Dermis blood vessel endothelial cell (primary cell): ENCODE measurements at regions not wholly inside any gene's neighbourhood (a gene's known extent, or its start where the extent isn't known, plus 50 kb on each side); places are given as distances from the start of the nearest gene placed in this dataset.

ENCODE experiments used
- DNase-seq: peaks from one replicate; pipeline ENCODE4 v3.0.0; 2010

DNA sequence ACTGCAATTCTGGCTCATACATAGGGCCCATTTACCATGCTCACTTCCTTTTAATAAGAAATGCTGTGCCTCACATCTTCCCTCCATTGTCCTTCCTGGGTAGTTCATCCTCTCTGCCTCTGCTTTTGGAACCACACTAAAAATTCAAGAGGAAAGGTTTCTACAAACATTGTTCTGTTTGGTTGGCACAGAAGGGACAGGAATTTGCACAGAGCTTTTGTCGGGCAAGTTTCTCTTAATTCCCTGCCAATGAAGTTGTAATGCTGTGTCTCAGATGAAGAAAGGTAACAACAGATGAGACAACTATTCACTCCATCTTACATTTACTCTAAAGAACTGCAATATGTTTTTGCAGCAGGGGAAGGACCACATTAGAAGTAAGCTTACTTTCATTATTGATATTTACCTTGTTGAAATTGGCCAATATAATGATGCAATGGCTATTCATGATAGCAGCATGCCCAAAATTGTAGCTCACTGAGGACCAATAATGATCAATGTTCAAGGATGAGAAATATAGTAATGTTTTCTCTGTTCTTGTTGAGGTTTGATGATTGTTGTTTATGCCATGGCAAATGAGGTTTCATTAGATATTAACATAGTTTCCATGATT is 82.5 kb upstream of the HMHB1 start:
- DNase-seq, result no peak

DNA sequence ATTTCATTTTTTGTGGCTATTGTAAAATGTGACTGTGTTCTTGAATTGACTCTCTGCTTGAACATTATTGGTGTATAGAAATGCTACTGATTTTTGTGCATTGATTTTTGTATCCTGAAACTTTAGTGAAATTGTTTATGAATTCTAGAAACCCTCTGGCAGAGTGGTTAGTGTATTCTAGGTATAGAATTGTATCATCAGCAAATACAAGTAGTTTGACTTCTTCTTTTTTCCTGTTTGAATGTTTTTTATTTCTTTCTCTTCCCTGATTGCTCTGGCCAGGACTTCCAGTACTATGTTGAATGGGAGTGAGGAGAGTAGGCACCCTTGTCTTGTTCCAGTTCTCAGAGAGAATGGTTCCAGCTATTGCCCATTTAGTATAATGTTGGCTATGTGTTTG is 88.8 kb upstream of the HMHB1 start:
- no peak for DNase-seq

DNA sequence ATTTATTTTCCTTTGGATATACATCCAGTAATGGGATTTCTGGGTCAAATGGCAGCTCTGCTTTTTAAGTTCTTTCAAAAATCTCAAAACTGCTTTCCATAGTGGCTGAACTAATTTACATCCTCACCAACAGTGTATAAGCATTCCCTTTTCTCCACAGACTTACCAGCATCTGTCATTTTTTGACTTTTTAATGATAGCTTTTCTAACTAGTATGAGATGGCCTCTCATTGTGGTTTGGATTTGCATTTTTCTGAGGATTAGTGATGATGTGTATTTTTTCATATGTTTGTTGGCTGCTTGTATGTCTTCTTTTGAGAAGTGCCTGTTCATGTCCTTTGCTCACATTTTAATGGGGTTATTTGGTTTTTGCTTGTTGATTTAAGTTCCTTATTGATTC is 90.0 kb upstream of the HMHB1 start:
- DNase-seq, result no peak

GRCh38 chr5:143720689-143721088 is 91.3 kb upstream of the HMHB1 start:
- no peak for DNase-seq

DNA sequence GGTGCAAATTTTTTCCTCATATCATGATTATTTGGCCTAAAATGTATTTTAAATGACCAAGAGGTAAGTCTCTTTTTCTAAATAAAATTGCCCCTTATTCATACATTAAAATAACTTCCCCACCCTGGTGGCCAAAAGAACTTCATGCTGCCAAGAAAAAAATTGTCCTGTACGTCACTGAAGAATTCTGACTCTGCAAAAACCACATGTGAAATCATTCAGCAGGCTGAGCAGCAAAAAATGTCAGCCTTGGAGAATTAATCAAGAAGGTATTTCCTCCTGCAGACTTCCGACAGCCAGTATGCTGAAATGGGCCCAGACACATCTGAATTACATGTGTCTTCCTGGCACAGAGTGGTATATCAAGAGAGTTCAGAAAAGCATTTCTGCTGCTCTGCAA is 94.6 kb upstream of the HMHB1 start:
- peak; percentile 30 for DNase-seq

DNA sequence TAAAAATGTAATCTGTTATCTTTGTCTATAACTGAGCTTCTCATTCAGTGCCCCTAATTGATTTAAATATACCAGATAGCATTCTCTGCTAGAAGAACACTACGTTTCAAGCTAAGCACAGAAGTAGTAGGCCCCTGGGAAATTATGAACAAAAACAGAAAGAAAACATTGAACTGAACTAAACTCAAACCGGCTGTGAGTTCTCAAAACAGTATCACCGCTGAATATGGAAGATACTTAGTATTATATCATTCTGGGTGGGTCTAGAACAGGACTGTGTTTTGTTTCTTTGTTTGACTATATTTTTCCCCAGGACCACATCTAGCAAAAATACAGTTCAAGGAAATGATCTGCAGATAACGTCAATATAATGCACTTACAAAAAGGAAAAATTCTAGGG is 95.1 kb upstream of the HMHB1 start:
- DNase-seq, result no peak

DNA sequence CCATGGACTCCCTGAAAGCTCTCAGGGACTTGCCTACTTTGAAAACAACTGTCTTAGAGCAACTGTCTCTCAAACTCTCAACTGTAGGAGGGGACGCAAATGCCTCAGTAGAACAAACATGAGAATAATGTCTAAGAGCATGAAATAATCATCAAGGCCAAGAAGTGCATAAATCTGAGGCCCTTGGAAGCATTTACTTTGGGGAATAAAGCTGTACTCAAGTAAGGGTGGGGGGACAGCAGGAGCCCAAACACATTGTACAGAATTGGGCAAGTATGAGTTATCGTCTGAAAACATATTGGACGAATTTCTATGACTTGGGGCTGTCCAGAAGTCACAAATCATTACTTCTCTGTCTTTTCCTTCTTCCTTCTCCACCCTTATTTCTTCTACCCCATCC is 96.3 kb upstream of the HMHB1 start:
- no peak for DNase-seq

- DNase-seq, result no peak
Observed at GRCh38 chr5:143714629-143715028, 97.3 kb upstream of the HMHB1 start.

DNA sequence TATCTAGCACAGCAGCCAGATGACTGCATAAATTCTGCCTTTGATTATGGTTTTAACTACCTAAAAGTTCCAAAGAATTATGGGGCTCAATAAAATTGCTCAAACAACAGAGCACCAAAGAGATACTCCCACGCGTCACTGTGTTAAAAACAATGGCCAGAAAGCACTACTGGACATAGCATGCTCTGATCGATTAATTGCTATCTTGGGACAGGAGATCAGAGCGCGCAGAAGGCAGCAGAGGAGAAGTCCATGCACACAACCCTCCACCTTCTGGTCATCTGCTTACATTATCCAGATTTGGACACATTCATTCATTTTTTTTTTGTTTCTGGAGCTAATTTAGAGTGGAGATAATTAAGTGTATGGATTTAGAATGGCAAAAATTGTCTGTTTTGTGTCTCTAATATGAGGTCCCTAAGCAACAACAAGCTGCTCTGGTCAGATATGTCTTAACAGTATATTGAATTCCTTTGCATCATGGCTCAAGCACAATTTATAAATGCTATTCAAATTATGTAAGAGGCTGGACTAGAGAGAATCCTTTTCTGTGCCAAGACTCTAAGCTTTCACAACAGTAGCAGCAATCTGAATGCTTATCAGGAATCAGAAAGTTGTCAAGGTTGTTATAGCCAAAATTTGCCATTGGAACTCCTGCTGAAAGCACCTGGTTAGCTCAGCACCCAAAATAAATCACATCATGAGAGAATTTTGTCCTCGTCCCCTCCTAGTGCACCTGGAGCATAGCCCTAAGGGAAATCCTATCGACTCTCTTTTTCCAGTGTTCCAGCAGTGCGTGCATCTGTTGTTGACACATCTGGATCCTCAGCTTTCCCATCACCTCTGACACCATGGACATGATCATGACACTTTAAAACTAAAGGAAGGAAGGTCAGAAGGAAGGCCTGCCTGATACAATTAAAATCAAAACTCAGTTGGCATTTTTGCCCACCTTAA is 98.6 kb upstream of the HMHB1 start:
- DNase-seq, result no peak

DNA sequence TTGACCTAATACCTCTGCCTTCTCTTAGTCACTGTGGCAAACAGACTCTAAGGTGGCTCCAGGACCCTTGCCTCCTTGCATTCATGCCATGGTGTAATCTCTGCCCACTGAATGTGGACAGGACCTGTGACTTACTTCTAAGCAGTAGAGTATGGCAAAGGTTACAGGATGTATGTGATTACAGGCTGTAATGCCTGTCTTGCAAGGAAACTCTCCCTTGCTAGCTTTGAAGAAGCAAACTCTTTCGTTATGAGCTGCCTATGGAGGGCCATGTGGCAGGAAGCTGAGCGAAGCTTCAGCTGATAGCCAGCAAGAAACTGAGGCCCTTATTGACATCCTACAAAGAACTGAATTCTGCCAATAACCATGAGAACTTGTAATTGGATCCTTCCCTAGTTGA is 103.3 kb upstream of the HMHB1 start:
- no peak for DNase-seq

- DNase-seq, result no peak
Observed at GRCh38 chr5:143707806-143708205, 104.2 kb upstream of the HMHB1 start.

DNA sequence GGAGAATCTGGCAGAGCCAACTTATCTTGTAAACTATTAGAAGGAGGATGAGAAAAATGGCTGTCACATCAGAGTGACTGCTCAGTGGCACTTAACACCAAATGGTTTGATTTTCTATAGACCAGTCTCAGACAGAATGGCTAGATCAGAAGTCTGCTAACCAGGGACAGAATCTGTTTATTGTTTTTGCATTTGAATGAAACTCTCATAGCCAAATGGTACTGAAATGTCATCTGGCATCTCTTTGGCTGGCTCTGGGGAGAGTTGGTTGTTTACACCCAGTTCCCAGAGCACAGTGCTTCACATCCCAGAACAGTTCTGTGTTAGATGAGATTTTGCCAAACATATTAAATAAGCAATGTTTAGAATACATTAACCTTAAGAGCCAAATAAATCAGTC is 106.6 kb upstream of the HMHB1 start:
- DNase-seq, result no peak

DNA sequence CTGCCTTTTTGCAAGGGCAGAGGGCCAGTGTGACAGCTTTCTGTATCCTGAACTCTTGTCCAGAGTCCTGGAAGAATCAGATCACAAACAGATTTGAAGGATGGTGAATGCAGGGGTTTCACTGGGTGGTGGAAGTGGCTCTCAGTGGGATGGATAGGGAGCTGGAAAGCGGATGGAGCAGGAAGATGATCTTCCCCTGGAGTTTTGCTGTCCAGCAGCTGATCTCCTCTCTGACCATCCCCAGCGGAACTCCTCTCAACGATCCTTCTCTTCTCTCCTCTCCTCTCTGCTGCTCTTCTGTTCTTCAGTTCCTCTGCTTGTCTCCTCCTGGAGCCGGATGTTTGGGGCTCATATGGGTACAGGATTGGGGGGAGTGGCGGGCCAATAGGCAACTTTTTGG is 108.3 kb upstream of the HMHB1 start:
- DNase-seq, result no peak

- DNase-seq, result no peak
Observed at GRCh38 chr5:143701493-143701892, 110.5 kb upstream of the HMHB1 start.

DNA sequence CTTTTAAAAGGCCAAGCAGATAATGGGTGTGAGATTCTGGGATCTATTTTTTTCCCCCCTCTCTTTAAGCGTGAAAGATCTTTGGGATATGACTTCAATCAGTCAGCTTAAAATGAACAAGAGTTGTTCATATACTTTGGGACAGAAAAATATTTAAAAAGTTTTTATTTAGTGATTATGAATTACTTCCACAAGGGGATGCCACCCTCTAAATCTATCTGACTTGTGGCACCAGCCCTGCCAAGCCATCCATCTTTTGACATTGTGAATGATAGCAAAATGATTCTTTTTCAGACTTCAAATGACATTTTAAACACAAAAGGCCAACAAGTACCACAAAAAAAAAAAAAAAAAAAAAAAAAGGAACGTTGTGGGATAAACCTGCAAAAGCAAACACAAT is 111.0 kb upstream of the HMHB1 start:
- DNase-seq, result no peak

- DNase-seq, result no peak
Observed at GRCh38 chr5:143699121-143699520, 112.8 kb upstream of the HMHB1 start.

- DNase-seq, result no peak
Observed at GRCh38 chr5:143698574-143698973, 113.4 kb upstream of the HMHB1 start.

DNA sequence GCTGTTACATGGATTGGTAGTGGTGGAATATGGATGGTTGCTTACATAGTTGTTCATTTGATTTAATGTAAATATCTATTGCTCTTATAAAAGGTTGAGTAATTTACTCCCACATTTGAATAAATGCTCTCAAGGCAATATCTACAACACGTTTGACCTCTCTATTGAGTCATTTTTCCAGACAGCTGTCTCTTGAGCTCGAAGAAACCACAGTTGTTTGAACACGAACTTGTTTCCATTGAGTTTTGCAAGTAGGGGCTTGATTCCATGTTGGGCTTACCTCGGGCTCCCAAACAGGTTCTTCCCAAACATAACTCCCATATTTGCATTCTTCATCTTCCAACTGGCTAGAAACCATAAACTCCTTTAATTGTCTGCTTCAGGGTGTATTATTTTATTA is 115.0 kb upstream of the HMHB1 start:
- no peak for DNase-seq

DNA sequence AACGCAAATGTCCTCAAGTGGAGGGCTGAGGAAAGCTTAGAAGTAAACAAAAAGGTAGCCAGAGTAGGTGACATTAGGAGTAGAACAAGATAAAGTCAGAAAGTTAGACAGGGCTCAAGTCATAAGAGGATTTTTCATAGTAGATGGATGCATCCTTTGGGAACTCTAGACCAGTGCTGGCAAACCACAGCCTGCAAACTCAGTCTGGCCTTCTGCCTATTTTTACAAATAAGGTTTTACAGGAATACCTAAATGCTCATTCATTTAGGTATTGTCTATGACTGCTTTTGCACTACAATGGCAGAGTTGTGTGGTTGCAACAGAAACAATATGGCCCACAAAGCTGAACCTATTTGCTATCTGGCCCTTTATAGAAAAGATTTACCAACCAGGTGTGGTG is 116.0 kb upstream of the HMHB1 start:
- DNase-seq, result no peak

DNA sequence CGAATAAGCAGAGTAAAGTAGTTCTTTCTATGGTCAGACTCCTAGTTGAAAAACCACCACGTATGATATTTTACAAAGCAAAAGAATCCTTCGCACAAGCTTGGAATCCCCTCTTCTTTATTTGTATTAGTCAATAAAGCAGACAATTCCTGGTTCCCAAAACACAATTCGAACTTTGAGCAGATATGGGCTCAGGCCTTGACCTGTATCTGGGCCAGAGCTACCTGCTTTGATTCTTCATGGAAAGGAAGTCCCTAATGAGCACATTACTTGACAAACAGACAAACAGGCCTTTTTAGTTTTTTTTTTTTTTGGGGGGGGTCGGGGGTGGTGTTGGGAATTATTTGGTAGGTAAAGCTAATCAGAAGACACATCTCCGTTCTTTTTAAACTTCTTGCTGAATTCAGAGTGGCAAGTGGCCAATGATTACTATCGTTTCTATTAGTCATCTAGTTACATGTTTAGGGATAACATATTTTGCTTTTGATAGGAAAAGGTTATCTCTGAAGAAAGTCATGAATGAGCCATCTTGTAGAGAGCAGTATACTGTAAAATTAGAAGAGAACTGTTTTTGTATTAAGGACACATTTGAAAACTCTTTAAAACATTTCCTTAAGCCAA is 116.6 kb upstream of the HMHB1 start:
- DNase-seq, result no peak

- no peak for DNase-seq
Observed at GRCh38 chr5:143694357-143694756, 117.6 kb upstream of the HMHB1 start.

GRCh38 chr5:143693651-143694252 is 118.2 kb upstream of the HMHB1 start:
- no peak for DNase-seq

DNA sequence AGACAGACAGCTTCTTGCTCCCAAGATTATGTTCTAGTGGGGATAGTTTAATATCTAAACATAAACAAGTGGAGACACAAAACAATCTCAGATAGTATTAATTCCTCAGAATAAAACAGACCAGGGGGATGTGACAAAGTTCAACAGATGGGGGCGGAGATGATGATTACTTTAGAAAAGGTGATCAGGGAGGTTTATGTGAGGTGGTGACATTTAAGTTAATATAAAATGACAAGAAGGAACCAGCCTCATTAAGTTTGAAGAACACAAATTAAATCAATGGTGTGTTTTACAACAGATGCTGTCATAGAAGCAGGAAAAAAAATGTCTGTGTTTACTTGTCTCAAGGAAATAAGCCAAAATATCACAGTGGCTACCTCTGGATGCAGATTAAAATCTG is 119.6 kb upstream of the HMHB1 start:
- no peak for DNase-seq

DNA sequence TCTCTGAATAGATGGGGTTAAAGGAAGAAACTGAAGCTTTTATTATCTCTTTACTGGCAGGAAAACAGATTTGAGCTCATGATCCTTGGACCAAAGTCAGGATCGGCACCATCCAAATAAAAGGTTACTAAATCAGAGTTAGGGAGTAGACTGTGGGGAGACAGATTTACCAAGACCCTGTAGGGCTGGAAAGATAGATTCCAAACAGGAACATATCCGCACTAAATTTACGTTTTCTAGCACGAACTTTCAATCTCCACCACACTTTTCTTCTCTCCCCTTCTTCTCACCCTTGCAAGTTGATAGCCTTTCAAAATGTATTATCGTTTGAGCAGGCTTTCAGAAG is 120.0 kb upstream of the HMHB1 start:
- no peak for DNase-seq
